ENCODE measurements at regions not wholly inside any gene's neighbourhood (a gene's known extent, or its start where the extent isn't known, plus 50 kb on each side); places are given as distances from the start of the nearest gene placed in this dataset.

DNA sequence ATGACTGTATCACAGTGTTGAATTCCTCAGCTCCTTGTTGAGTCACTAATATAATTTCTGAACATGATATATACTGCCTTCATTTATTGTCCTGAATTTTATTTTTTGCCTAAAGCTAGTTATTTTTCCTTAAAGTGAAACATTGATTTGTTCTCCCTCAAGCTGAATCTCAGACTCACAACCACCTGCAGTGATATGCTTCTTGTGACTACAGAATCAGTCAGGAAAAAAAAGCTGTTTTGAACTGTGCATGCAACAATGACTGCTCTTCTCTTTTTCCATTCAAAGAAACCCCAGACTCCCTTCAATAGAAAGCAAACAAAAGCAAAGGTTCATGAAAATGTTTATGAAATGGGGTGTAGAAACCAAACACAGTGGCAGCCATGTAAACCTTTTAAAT lies 470.2 kb upstream of the CHD1 start:
- no peaks in the 10 kb centered on the region for H3K4me1 Mint-ChIP-seq
- ChIA-PET CTCF (ENCODE audit: partially characterized antibody) (no interaction called here), POLR2A (ENCODE audit: partially characterized antibody) (no interaction called here)
- peaks cover 0 to 15% (median 5%) of the 10 kb centered on the region in 8 donors for H3K9me3 Mint-ChIP-seq
- no peak overlapping the region for H3K27ac Mint-ChIP-seq
- no peaks in the 10 kb centered on the region for H3K27me3 Mint-ChIP-seq
- no peaks in the 10 kb centered on the region for H3K4me1 ChIP-seq (ENCODE audit: insufficient read depth, low read length)
- no peak overlapping the region for H3K4me3 ChIP-seq (ENCODE audit: low read length in 2 of 2)
- H3K27ac ChIP-seq (ENCODE audit: low read depth, low read length): no peak overlapping the region
- DNase-seq: no peak
- H3K36me3 ChIP-seq (ENCODE audit: insufficient read depth, low read length): no peaks in the 10 kb centered on the region
- no peak overlapping the region for H3K4me3 Mint-ChIP-seq
- intact Hi-C loops (cut with micrococcal nuclease): no loop called here
- no peaks in the 10 kb centered on the region for H3K27me3 ChIP-seq (ENCODE audit: insufficient read depth, low read length)
- no peaks in the 10 kb centered on the region for H3K36me3 Mint-ChIP-seq
- H3K9me3 ChIP-seq (ENCODE audit: control insufficient read depth in 1 of 2, low read length in 2 of 2): no peaks in the 10 kb centered on the region

DNA sequence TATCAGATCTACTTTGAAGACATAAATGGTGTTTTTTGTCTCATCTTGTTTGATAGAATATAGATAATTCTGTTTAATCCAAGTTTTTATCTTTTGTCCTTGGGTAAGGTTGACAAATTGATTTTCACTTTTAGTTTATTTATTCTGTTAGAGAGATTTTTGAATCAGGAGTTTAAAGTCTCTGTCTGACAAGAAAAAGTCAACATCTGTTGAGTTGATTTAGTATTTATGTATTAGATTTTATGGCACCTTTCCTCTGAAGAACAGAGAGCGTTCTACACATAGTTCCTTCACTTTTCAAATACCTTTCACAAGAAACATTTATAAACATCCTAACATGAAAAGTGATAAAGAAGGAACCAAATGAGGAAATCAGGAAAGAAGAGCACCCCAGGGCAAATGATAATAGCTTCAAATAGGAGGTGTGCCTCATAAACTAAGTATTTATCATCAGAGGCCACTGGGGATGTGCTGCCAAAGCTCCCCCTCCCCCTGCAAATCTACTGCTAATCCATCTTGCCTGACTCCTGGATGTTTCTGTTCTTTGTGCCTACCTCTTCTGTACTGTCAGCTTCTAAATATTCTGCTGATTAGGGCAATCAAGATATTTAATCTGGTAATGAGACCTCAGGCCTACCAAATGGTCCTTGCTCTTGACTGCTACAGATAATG lies 457.7 kb upstream of the CHD1 start:
- no peaks in the 10 kb centered on the region for H3K36me3 Mint-ChIP-seq
- no peak for DNase-seq

DNA sequence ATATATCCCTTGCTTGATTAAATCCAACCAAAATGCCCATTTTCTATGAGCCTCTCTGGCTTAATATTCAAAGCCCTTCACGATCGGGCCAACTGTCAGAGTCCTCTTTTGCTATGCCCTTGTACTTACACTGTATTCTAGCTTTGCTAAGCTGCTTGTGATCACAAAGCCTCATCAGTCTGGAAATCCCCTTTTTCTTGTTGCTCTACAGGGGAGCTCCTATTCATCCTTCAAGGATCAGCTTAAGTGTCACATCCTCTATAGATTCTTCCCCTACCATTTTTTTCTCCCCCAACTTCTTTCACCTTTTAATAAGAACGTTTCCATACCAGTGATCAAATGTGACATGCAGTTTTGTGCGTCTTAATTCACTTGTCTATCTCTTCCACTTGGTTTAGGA lies 450.4 kb upstream of the CHD1 start:
- H3K36me3 ChIP-seq (ENCODE audit: insufficient read depth, low read length): no peaks in the 10 kb centered on the region
- no peak for DNase-seq
- no peaks in the 10 kb centered on the region for H3K27me3 Mint-ChIP-seq
- H3K9me3 Mint-ChIP-seq: peaks cover 0 to 20% (median 6%) of the 10 kb centered on the region in 8 donors
- ChIA-PET CTCF (ENCODE audit: partially characterized antibody) (no interaction called here), POLR2A (ENCODE audit: partially characterized antibody) (no interaction called here)
- no peak overlapping the region for H3K4me3 Mint-ChIP-seq
- no peak overlapping the region for H3K4me3 ChIP-seq (ENCODE audit: low read length in 2 of 2)
- no peaks in the 10 kb centered on the region for H3K4me1 Mint-ChIP-seq
- H3K27me3 ChIP-seq (ENCODE audit: insufficient read depth, low read length): no peaks in the 10 kb centered on the region
- H3K9me3 ChIP-seq (ENCODE audit: control insufficient read depth in 1 of 2, low read length in 2 of 2): no peaks in the 10 kb centered on the region
- no peaks in the 10 kb centered on the region for H3K36me3 Mint-ChIP-seq
- no peak overlapping the region for H3K27ac Mint-ChIP-seq
- no peaks in the 10 kb centered on the region for H3K4me1 ChIP-seq (ENCODE audit: insufficient read depth, low read length)
- intact Hi-C loops (cut with micrococcal nuclease): no loop called here
- H3K27ac ChIP-seq (ENCODE audit: low read depth, low read length): no peak overlapping the region

More for the DNA sequence above, 457.7 kb upstream of the CHD1 start:
- H3K4me3 ChIP-seq (ENCODE audit: low read length in 2 of 2): no peak overlapping the region
- no peaks in the 10 kb centered on the region for H3K27me3 ChIP-seq (ENCODE audit: insufficient read depth, low read length)
- no peaks in the 10 kb centered on the region for H3K4me1 ChIP-seq (ENCODE audit: insufficient read depth, low read length)
- H3K27ac Mint-ChIP-seq: no peak overlapping the region
- no peaks in the 10 kb centered on the region for H3K36me3 ChIP-seq (ENCODE audit: insufficient read depth, low read length)
- H3K27ac ChIP-seq (ENCODE audit: low read depth, low read length): no peak overlapping the region
- no peak overlapping the region for H3K4me3 Mint-ChIP-seq
- POLR2A ChIA-PET (ENCODE audit: partially characterized antibody): no interaction called here
- H3K9me3 ChIP-seq (ENCODE audit: control insufficient read depth in 1 of 2, low read length in 2 of 2): no peaks in the 10 kb centered on the region
- intact Hi-C loops (cut with micrococcal nuclease): no loop called here
- H3K27me3 Mint-ChIP-seq: no peaks in the 10 kb centered on the region
- CTCF ChIA-PET (ENCODE audit: partially characterized antibody): no interaction called here
- peaks cover 0 to 27% (median 7%) of the 10 kb centered on the region in 8 donors for H3K9me3 Mint-ChIP-seq
- H3K4me1 Mint-ChIP-seq: no peaks in the 10 kb centered on the region

DNA sequence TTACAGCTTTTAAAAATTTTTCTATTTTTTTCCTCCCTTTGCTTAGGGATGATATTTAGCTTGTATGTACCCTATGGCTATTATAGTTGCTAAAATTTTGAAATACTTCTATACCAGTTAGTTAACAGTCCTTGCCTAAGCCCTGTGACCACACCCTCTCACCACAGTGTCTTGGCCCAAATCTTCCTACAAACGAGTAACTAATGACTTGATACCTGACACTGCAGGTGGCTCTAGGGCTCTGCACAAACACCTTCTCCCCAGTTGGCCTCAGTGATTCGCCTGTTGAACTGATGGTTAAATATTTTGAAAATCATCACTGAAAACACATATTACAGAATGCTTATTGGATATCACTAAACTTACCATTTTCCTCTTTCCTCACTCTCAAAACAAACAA lies 449.6 kb upstream of the CHD1 start:
- Mint-ChIP-seq H3K36me3 (no peaks in the 10 kb centered on the region), H3K4me1 (no peaks in the 10 kb centered on the region), H3K9me3 (peaks cover 0 to 16% (median 6%) of the 10 kb centered on the region in 8 donors), H3K27me3 (no peaks in the 10 kb centered on the region), H3K4me3 (no peak overlapping the region), H3K27ac (no peak overlapping the region)
- H3K27ac ChIP-seq (ENCODE audit: low read depth, low read length): no peak overlapping the region
- H3K4me1 ChIP-seq (ENCODE audit: insufficient read depth, low read length): no peaks in the 10 kb centered on the region
- no peak overlapping the region for H3K4me3 ChIP-seq (ENCODE audit: low read length in 2 of 2)
- intact Hi-C loops (cut with micrococcal nuclease): no loop called here
- DNase-seq: no peak
- no peaks in the 10 kb centered on the region for H3K27me3 ChIP-seq (ENCODE audit: insufficient read depth, low read length)
- H3K36me3 ChIP-seq (ENCODE audit: insufficient read depth, low read length): no peaks in the 10 kb centered on the region
- CTCF ChIA-PET (ENCODE audit: partially characterized antibody): no interaction called here
- no peaks in the 10 kb centered on the region for H3K9me3 ChIP-seq (ENCODE audit: control insufficient read depth in 1 of 2, low read length in 2 of 2)
- POLR2A ChIA-PET (ENCODE audit: partially characterized antibody): no interaction called here

DNA sequence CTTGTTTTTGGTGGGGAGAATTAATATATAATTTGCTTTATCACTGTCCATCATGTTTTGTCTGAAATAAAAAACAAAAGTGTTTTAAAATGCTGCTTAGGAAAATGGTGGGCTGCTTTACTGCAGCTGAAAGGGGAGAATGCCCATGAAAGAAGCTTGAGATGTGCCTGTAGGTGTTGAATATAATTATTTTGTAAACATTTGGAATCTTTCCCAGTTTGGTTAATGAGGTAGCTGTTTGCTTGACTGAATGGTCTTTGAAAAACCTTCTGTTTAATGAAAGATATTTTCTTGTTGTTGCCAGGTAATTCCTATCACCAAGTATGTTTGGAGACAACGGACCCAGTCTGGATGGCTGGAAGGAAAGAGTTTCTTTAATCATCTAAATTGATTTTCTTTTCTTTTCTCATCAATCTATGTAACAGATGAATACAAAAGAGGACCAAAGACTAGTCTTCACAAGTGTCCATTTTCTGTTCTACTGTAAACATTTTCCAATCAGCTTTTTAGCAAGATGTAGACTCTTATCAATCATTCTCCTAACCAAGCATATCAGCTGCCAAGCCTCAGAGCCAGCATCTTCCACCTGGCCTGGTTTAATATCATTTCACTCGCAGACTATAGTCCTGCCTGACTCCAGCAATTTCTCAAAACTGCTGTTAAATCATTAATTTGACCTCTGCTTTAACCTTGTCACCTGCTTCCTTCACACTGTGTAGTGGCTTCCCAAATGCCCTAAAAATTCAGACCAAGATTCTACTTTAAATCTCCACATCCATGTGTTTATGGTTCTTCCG lies 441.2 kb upstream of the CHD1 start:
- intact Hi-C loops (cut with micrococcal nuclease): no loop called here
- Histone ChIP-seq H3K36me3 (ENCODE audit: insufficient read depth, low read length) (no peaks in the 10 kb centered on the region), H3K4me1 (ENCODE audit: insufficient read depth, low read length) (no peaks in the 10 kb centered on the region), H3K27me3 (ENCODE audit: insufficient read depth, low read length) (no peaks in the 10 kb centered on the region), H3K9me3 (ENCODE audit: control insufficient read depth in 1 of 2, low read length in 2 of 2) (no peaks in the 10 kb centered on the region), H3K27ac (ENCODE audit: low read depth, low read length) (no peak overlapping the region), H3K4me3 (ENCODE audit: low read length in 2 of 2) (no peak overlapping the region)
- H3K27me3 Mint-ChIP-seq: no peaks in the 10 kb centered on the region
- CTCF ChIA-PET (ENCODE audit: partially characterized antibody): no interaction called here
- H3K4me1 Mint-ChIP-seq: no peaks in the 10 kb centered on the region
- H3K36me3 Mint-ChIP-seq: no peaks in the 10 kb centered on the region
- peaks cover 0 to 8% (median under 1%) of the 10 kb centered on the region in 8 donors for H3K9me3 Mint-ChIP-seq
- no peak overlapping the region for H3K4me3 Mint-ChIP-seq
- no peak for DNase-seq
- POLR2A ChIA-PET (ENCODE audit: partially characterized antibody): no interaction called here
- H3K27ac Mint-ChIP-seq: no peak overlapping the region

DNA sequence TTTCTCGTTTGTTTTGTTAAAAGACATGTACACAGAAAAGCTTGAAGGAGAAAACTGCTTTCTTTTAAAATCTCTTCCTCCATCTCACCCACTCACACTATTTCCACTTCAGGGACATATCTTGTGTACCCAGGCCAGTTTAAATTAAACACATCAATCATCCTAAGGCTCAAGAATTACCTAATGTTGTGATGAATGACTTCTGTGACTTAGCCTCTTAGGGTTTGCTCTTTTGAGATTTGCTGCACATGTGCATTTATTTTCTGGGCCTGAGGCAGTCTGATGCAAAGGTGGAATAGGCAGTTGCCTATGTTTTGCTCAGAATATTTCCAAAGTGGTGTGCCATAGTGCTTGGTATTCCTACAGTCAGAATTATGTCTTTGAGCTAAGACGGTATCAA lies 439.9 kb upstream of the CHD1 start:
- no peak for DNase-seq
- Histone ChIP-seq H3K27ac (ENCODE audit: low read depth, low read length) (no peak overlapping the region), H3K4me3 (ENCODE audit: low read length in 2 of 2) (no peak overlapping the region), H3K9me3 (ENCODE audit: control insufficient read depth in 1 of 2, low read length in 2 of 2) (no peaks in the 10 kb centered on the region), H3K27me3 (ENCODE audit: insufficient read depth, low read length) (no peaks in the 10 kb centered on the region), H3K4me1 (ENCODE audit: insufficient read depth, low read length) (no peaks in the 10 kb centered on the region), H3K36me3 (ENCODE audit: insufficient read depth, low read length) (no peaks in the 10 kb centered on the region)
- Mint-ChIP-seq H3K4me1 (no peaks in the 10 kb centered on the region), H3K36me3 (no peaks in the 10 kb centered on the region), H3K27me3 (no peaks in the 10 kb centered on the region), H3K27ac (no peak overlapping the region), H3K4me3 (no peak overlapping the region), H3K9me3 (peaks cover 0 to 6% (median 2%) of the 10 kb centered on the region in 8 donors)
- POLR2A ChIA-PET (ENCODE audit: partially characterized antibody): no interaction called here
- CTCF ChIA-PET (ENCODE audit: partially characterized antibody): no interaction called here
- intact Hi-C loops (cut with micrococcal nuclease): no loop called here

DNA sequence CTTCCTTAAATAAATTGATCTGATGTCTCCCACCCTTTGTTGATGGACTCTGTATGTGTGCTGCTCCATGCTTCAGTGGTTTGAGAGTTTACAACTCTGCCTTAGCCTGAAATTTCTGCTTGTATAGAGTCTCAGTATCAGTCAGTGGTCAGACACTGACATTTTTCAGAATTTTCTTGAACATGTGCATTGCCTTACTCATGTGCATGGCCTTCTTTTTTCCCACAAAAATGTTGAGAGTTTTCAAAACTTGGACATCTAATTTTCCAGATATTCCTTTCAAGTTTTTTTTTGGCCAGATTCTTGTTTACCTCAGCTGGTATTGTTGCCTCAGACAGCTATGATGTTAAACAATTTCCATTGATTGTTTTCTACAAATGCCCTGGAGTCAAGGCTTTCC lies 427.1 kb upstream of the CHD1 start:
- no peaks in the 10 kb centered on the region for H3K36me3 ChIP-seq (ENCODE audit: insufficient read depth, low read length)
- intact Hi-C loops (cut with micrococcal nuclease): no loop called here
- Mint-ChIP-seq H3K9me3 (peaks cover 0 to 9% (median 1%) of the 10 kb centered on the region in 8 donors), H3K36me3 (no peaks in the 10 kb centered on the region), H3K4me3 (no peak overlapping the region), H3K27me3 (no peaks in the 10 kb centered on the region), H3K4me1 (no peaks in the 10 kb centered on the region), H3K27ac (no peak overlapping the region)
- H3K27me3 ChIP-seq (ENCODE audit: insufficient read depth, low read length): no peaks in the 10 kb centered on the region
- POLR2A ChIA-PET (ENCODE audit: partially characterized antibody): no interaction called here
- no peak for DNase-seq
- H3K27ac ChIP-seq (ENCODE audit: low read depth, low read length): no peak overlapping the region
- H3K4me1 ChIP-seq (ENCODE audit: insufficient read depth, low read length): no peaks in the 10 kb centered on the region
- H3K9me3 ChIP-seq (ENCODE audit: control insufficient read depth in 1 of 2, low read length in 2 of 2): no peaks in the 10 kb centered on the region
- H3K4me3 ChIP-seq (ENCODE audit: low read length in 2 of 2): no peak overlapping the region
- CTCF ChIA-PET (ENCODE audit: partially characterized antibody): no interaction called here
